Right lobe of liver (tissue), 4 donors: ENCODE measurements at regions not wholly inside any gene's neighbourhood (a gene's known extent, or its start where the extent isn't known, plus 50 kb on each side); places are given as distances from the start of the nearest gene placed in this dataset.

ENCODE experiments used
- CTCF ChIP-seq, 4 donors: fragments of 200-600 bp in 3 of 4; fragments of 450-650 bp in 1 of 4; IDR thresholded peaks; one replicate each; pipeline versions ENCODE4 v1.5.1 to v1.8.0; 2016 to 2022; ENCODE audit warnings: antibody characterized with exemption in 4 of 4, mild to moderate bottlenecking in 2 of 4
- POLR2A ChIP-seq: fragments of 450-650 bp; IDR thresholded peaks from one replicate; pipeline ENCODE4 v1.6.1; 2017; ENCODE audit warnings: antibody characterized with exemption, mild to moderate bottlenecking
- donor health status: DM: no; HTN: no; CAD: no.
- donor health status: DM: no; HTN: no; CAD: no.
- donor health status: DM: no; HTN: yes; CAD: no.

- TF ChIP-seq CTCF (IDR thresholded peaks at IDR 0.05) (no peak), POLR2A (no peak)
These were observed 52.8 kb upstream of the ZFAND3 start for GRCh38 chr6:37766717-37767116.
